Large intestine (tissue), 3 donors: ENCODE measurements at regions not wholly inside any gene's neighbourhood (a gene's known extent, or its start where the extent isn't known, plus 50 kb on each side); places are given as distances from the start of the nearest gene placed in this dataset.
A peak's percentile ranks its signal among the peaks of the same experiment; 100 is the strongest.
"Not testable (repeated sequence)": the region's sequence is repeated elsewhere in the genome, so short reads cannot be mapped to it uniquely, and the experiment has no call there.

ENCODE experiments used
- DNase-seq, 2 donors: peaks; one replicate each; pipeline versions ENCODE4 v3.0.0 to v3.0.0-alpha.2; 2013
- H3K27ac ChIP-seq: one replicate; pipeline ENCODE4 v1.5.1; 2013; ENCODE audit warnings: low read length
- H3K27me3 ChIP-seq: 2 replicates; pipeline ENCODE4 v1.6.1; 2013; ENCODE audit warnings: low read length; ENCODE audit not compliant: control insufficient read depth, insufficient read depth
- H3K36me3 ChIP-seq: 2 replicates; pipeline ENCODE4 v1.6.1; 2013; ENCODE audit warnings: low read length; ENCODE audit not compliant: control insufficient read depth, insufficient read depth
- H3K4me1 ChIP-seq: one replicate; pipeline ENCODE4 v1.6.1; 2013; ENCODE audit warnings: low read length; ENCODE audit not compliant: control insufficient read depth, insufficient read depth
- H3K4me3 ChIP-seq: one replicate; pipeline ENCODE4 v1.5.1; 2013; ENCODE audit warnings: low read length
- H3K9me3 ChIP-seq: one replicate; pipeline ENCODE4 v1.6.1; 2013; ENCODE audit warnings: mild to moderate bottlenecking, low read depth, low read length, moderate library complexity; ENCODE audit not compliant: control insufficient read depth
- WGBS: methylation state at CpG from one replicate; pipeline ENCODE4 v1.1.5; 2013; ENCODE audit warnings: low lambda C conversion rate; ENCODE audit not compliant: insufficient coverage; 5-methylcytosine and 5-hydroxymethylcytosine counted together

GRCh38 chr12:131214936-131215335, 261.2 kb downstream of the ADGRD1 start:
- peaks cover 30% of the 10 kb centered on the region for H3K4me1 ChIP-seq
- H3K9me3 ChIP-seq, DNase-seq, H3K27me3 ChIP-seq, H3K36me3 ChIP-seq, H3K27ac ChIP-seq, H3K4me3 ChIP-seq: not testable (repeated sequence)
- no CpG with 5 or more reads among the region's 12 CpGs for WGBS

GRCh38 chr12:131216587-131216986, 262.9 kb downstream of the ADGRD1 start:
- not testable (repeated sequence) for H3K27me3 ChIP-seq, DNase-seq, H3K36me3 ChIP-seq, H3K27ac ChIP-seq, H3K4me3 ChIP-seq, H3K9me3 ChIP-seq
- peaks cover 38% of the 10 kb centered on the region for H3K4me1 ChIP-seq
- WGBS: no CpG with 5 or more reads among the region's 14 CpGs

- Histone ChIP-seq H3K27ac (peak overlapping the region; percentile 85), H3K4me3 (no peak overlapping the region), H3K27me3 (no peaks in the 10 kb centered on the region), H3K9me3 (peaks cover 3% of the 10 kb centered on the region), H3K36me3 (no peaks in the 10 kb centered on the region), H3K4me1 (peaks cover 42% of the 10 kb centered on the region)
- 80% methylated on average over 1 of the region's 22 CpGs for WGBS
- peak in 1 of 2 donors; percentile 4 for DNase-seq
Observed at GRCh38 chr12:131217024-131217586, 263.4 kb downstream of the ADGRD1 start.

GRCh38 chr12:131218026-131218922, 264.6 kb downstream of the ADGRD1 start:
- Histone ChIP-seq H3K4me1 (peaks cover 54% of the 10 kb centered on the region), H3K36me3 (no peaks in the 10 kb centered on the region), H3K9me3 (peaks cover 9% of the 10 kb centered on the region), H3K4me3 (no peak overlapping the region), H3K27me3 (no peaks in the 10 kb centered on the region), H3K27ac (peak overlapping the region; percentile 85)
- DNase-seq: peak; percentile 58 to 89
- WGBS: 0% methylated on average over 1 of the region's 27 CpGs

- Histone ChIP-seq H3K4me1 (peaks cover 54% of the 10 kb centered on the region), H3K27me3 (no peaks in the 10 kb centered on the region), H3K4me3 (no peak overlapping the region), H3K27ac (peak overlapping the region; percentile 85), H3K36me3 (no peaks in the 10 kb centered on the region), H3K9me3 (peaks cover 14% of the 10 kb centered on the region)
- DNase-seq: peak; percentile 55 to 86
- WGBS: no CpG with 5 or more reads among the region's 15 CpGs
Observed at GRCh38 chr12:131218923-131219669, 265.4 kb downstream of the ADGRD1 start.

GRCh38 chr12:131219670-131220330, 266.1 kb downstream of the ADGRD1 start:
- Histone ChIP-seq H3K36me3 (no peaks in the 10 kb centered on the region), H3K27me3 (no peaks in the 10 kb centered on the region), H3K4me3 (no peak overlapping the region), H3K27ac (peak overlapping the region; percentile 85), H3K4me1 (peaks cover 54% of the 10 kb centered on the region), H3K9me3 (peaks cover 18% of the 10 kb centered on the region)
- no peak for DNase-seq
- WGBS: no CpG with 5 or more reads among the region's 11 CpGs

GRCh38 chr12:131220331-131220685, 266.6 kb downstream of the ADGRD1 start:
- Histone ChIP-seq H3K27ac (no peak overlapping the region), H3K9me3 (peaks cover 18% of the 10 kb centered on the region), H3K36me3 (no peaks in the 10 kb centered on the region), H3K4me3 (no peak overlapping the region), H3K4me1 (peaks cover 54% of the 10 kb centered on the region), H3K27me3 (no peaks in the 10 kb centered on the region)
- DNase-seq: peak in 1 of 2 donors; percentile 38
- no CpG with 5 or more reads among the region's 6 CpGs for WGBS

- Histone ChIP-seq H3K4me3 (no peak overlapping the region), H3K27me3 (no peaks in the 10 kb centered on the region)
- no peak for DNase-seq
Observed at GRCh38 chr12:131221061-131221956, 267.6 kb downstream of the ADGRD1 start.

GRCh38 chr12:131221957-131222328, 268.2 kb downstream of the ADGRD1 start:
- no CpG with 5 or more reads among the region's 5 CpGs for WGBS
- Histone ChIP-seq H3K9me3 (peaks cover 18% of the 10 kb centered on the region), H3K4me1 (peaks cover 53% of the 10 kb centered on the region), H3K4me3 (no peak overlapping the region), H3K27me3 (no peaks in the 10 kb centered on the region), H3K27ac (peak overlapping the region; percentile 48), H3K36me3 (no peaks in the 10 kb centered on the region)
- DNase-seq: peak; percentile 47 to 74

More at GRCh38 chr12:131221061-131221956, 267.6 kb downstream of the ADGRD1 start:
- Histone ChIP-seq H3K27ac (peak overlapping the region; percentile 48), H3K4me1 (peaks cover 54% of the 10 kb centered on the region), H3K36me3 (no peaks in the 10 kb centered on the region), H3K9me3 (peaks cover 18% of the 10 kb centered on the region)
- WGBS: no CpG with 5 or more reads among the region's 17 CpGs
